Gastroesophageal sphincter (tissue), 3 donors: ENCODE measurements at regions not wholly inside any gene's neighbourhood (a gene's known extent, or its start where the extent isn't known, plus 50 kb on each side); places are given as distances from the start of the nearest gene placed in this dataset.

Experiments
- CTCF ChIP-seq, 4 experiments: fragments of 200-600 bp in 2 of 4; fragments of 450-650 bp in 2 of 4; sonication (generic) in 1 of 4; IDR thresholded peaks; one replicate each; pipeline ENCODE4 v1.5.1; 2017 to 2019; ENCODE audit warnings: antibody characterized with exemption in 4 of 4, mild to moderate bottlenecking in 2 of 4, moderate library complexity in 2 of 4
- POLR2A ChIP-seq, 2 donors: fragments of 450-650 bp; IDR thresholded peaks; one replicate each; pipeline ENCODE4 v1.6.1; 2017; ENCODE audit warnings: antibody characterized with exemption in 2 of 2, mild to moderate bottlenecking in 2 of 2, moderate library complexity in 1 of 2

DNA sequence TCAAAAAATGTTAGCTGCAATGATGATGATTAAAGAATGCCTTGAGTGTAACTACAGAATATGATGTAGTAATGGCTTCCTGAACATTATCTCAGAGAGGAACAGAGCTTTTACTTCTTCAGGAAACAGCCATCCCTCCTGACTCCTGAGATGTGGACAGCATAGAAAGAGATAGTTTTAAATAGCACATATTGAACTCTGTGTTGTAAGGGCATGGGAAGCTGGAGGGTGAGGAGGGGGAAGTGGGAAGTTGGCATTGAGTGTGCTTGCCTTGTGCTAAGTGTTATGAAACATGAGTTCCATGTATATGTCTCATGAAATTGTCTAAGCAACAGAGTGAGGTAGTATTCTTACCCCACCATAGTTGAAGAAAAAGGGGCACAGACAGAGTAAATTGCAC lies 161.5 kb upstream of the SLC28A3 start:
- TF ChIP-seq CTCF (IDR thresholded peaks at IDR 0.05) (no peak), POLR2A (IDR thresholded peaks at IDR 0.05) (no peak)
